A673 (cell line): ENCODE measurements at regions not wholly inside any gene's neighbourhood (a gene's known extent, or its start where the extent isn't known, plus 50 kb on each side); places are given as distances from the start of the nearest gene placed in this dataset.
"Not testable (repeated sequence)": the region's sequence is repeated elsewhere in the genome, so short reads cannot be mapped to it uniquely, and the experiment has no call there.

Experiments
- BruUV-seq: library from RNA; stranded (reverse); fragments of 400-500 nt; replicated peaks from 2 replicates; lab custom pipeline; 2021; lab: Mats Ljungman, UMichigan
- CTCF ChIA-PET: fragments of 300-600 bp; sonication (Branson Sonifier 250); formaldehyde crosslinking; loops from one replicate; lab custom pipeline; 2022; ENCODE audit warnings: antibody characterized with exemption; lab: Charles Lee
- POLR2A ChIA-PET: fragments of 300-600 bp; sonication (Branson Sonifier 250); formaldehyde crosslinking; loops from one replicate; lab custom pipeline; 2022; ENCODE audit warnings: antibody characterized with exemption; ENCODE audit not compliant: low non-redundant PET; lab: Charles Lee
- DNase-seq: peaks from one replicate; pipeline ENCODE4 v3.0.0-alpha.2; 2015; ENCODE audit warnings: low spot score
- H3K27ac ChIP-seq: fragments of 200-600 bp; sonication (generic); 2 replicates; pipeline ENCODE4 v1.5.1; 2016; ENCODE audit warnings: mixed run types, low read depth, mild to moderate bottlenecking, mixed read lengths, antibody characterized with exemption, low read length; ENCODE audit not compliant: poor library complexity, severe bottlenecking
- H3K27me3 ChIP-seq: fragments of 200-600 bp; sonication (generic); replicated peaks from 2 replicates; pipeline ENCODE4 v1.6.1; 2017; ENCODE audit warnings: mixed run types, low read depth, mild to moderate bottlenecking, mixed read lengths, antibody characterized with exemption, low read length; ENCODE audit not compliant: insufficient read depth, poor library complexity
- H3K36me3 ChIP-seq: fragments of 200-600 bp; sonication (generic); 2 replicates; pipeline ENCODE4 v1.6.1; 2016; ENCODE audit warnings: mixed run types, mild to moderate bottlenecking, mixed read lengths, antibody characterized with exemption, low read length; ENCODE audit not compliant: insufficient read depth, poor library complexity, severe bottlenecking
- H3K4me1 ChIP-seq: fragments of 200-600 bp; sonication (generic); 2 replicates; pipeline ENCODE4 v1.6.1; 2017; ENCODE audit warnings: mixed run types, mild to moderate bottlenecking, mixed read lengths, antibody characterized with exemption, low read length; ENCODE audit not compliant: insufficient read depth, poor library complexity, severe bottlenecking
- H3K4me3 ChIP-seq: fragments of 200-600 bp; sonication (generic); 2 replicates; pipeline ENCODE4 v1.5.1; 2016; ENCODE audit warnings: low read depth, mixed run types, mild to moderate bottlenecking, mixed read lengths, low read length; ENCODE audit not compliant: poor library complexity, severe bottlenecking
- H3K9me3 ChIP-seq: fragments of 200-600 bp; sonication (generic); 2 replicates; pipeline ENCODE4 v1.6.1; 2016; ENCODE audit warnings: mixed run types, low read depth, mild to moderate bottlenecking, mixed read lengths, antibody characterized with exemption, low read length; ENCODE audit not compliant: poor library complexity, severe bottlenecking
- CTCF ChIP-seq: fragments of 300-800, 200-600 bp; sonication (generic); conservative IDR thresholded peaks from 2 replicates; pipeline ENCODE4 v1.5.1; 2017; ENCODE audit warnings: low read depth, mild to moderate bottlenecking, antibody characterized with exemption, low read length, moderate library complexity, mixed read lengths
- EZH2 ChIP-seq: fragments of 200-600 bp; sonication (generic); IDR thresholded peaks from 2 replicates; pipeline ENCODE4 v1.6.1; 2017; ENCODE audit warnings: borderline replicate concordance, low read depth, mild to moderate bottlenecking, mixed read lengths, antibody characterized with exemption, low read length; ENCODE audit not compliant: poor library complexity, severe bottlenecking
- intact Hi-C: fragments of 100-400 bp; cut with micrococcal nuclease; formaldehyde crosslinking; loops from one replicate; pipeline ENCODE4 v1.10.0; 2022; ENCODE audit not compliant: unreplicated experiment

DNA sequence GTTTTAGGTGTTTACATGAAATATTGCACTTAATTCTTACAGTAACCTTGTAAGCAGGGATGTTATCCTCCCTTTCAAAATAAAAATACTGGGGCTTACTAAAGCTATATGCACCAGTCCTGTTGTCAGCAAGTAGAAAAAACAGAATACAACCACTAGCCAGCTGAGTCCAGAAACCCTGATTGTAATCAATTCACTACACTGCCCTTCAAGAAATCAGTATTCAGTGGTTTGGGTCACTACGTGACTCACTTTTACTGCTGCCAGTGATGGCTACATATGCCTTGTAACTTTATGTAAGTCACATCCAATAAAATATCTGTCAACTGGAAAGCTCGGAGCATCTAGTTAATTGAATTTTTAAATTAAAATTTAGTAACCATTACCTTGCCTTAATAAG lies 376.3 kb upstream of the DEPDC1 start:
- no TSS peak for BruUV-seq
- Histone ChIP-seq H3K36me3 (no peaks in the 10 kb centered on the region), H3K4me1 (no peaks in the 10 kb centered on the region), H3K9me3 (no peaks in the 10 kb centered on the region), H3K27ac (no peak overlapping the region), H3K4me3 (no peak overlapping the region), H3K27me3 (no peaks in the 10 kb centered on the region)
- DNase-seq, result no peak
- ChIA-PET POLR2A (no interaction called here), CTCF (no interaction called here)
- TF ChIP-seq CTCF, result no peak
- no peak for TF ChIP-seq EZH2
- intact Hi-C loops, result no loop called here

DNA sequence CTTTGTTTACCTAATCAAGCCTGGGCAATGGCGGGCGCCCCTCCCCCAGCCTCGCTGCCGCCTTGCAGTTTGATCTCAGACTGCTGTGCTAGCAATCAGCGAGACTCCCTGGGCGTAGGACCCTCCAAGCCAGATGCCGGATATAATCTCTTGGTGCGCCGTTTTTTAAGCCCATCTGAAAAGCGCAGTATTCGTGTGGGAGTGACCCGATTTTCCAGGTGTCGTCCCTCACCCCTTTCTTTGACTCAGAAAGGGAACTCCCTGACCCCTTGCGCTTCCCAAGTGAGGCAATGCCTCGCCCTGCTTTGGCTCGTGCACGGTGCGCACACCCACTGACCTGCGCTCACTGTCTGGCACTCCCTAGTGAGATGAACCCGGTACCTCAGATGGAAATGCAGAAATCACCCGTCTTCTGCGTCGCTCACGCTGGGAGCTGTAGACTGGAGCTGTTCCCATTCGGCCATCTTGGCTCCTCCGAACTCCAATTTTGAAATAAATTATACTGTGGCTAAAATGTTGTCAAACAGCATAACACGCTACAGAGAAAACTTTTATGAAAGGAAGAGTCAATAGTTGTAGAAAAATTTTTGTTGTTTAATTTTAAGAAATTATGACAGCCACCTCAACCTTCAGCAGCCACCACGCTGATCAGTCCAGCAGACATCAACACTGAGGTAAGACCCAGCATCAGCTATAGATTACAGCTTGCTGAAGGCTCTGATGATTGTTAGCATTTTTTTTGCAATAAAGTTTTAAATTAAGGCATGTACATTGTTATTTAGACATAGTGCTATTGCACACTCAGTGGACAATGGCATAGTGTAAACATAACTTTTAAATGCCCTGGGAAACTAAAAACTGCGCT lies 384.7 kb upstream of the DEPDC1 start:
- H3K27me3 ChIP-seq, POLR2A ChIA-PET, H3K4me3 ChIP-seq, H3K9me3 ChIP-seq, H3K36me3 ChIP-seq, H3K27ac ChIP-seq, BruUV-seq, DNase-seq, intact Hi-C loops, CTCF ChIA-PET, H3K4me1 ChIP-seq: not testable (repeated sequence)

DNA sequence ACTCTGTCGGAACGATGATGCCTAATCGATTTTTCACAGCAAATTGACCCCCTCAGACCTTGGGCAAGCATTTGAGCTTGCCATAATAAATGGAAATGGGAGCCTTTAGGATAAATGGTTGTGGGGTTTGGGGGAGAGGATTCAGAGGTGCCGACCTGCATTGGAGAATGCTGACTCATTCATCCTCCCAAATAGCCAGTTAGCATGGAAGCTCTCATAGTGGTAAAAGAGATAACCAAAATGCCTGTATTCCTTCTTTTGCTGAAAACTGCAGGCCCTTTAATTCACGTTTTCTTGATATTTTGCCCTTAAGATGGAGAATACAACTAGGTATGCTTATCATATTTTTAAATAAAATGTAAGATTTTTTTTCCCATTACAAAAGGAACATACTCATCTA lies 392.6 kb upstream of the DEPDC1 start:
- no TSS peak for BruUV-seq
- no peak for DNase-seq
- CTCF ChIA-PET, result no interaction called here

More for the DNA sequence above, 392.6 kb upstream of the DEPDC1 start:
- TF ChIP-seq CTCF (no peak), EZH2 (no peak)
- Histone ChIP-seq H3K27ac (no peak overlapping the region), H3K9me3 (no peaks in the 10 kb centered on the region), H3K4me3 (no peak overlapping the region), H3K36me3 (no peaks in the 10 kb centered on the region), H3K4me1 (no peaks in the 10 kb centered on the region), H3K27me3 (no peaks in the 10 kb centered on the region)
- intact Hi-C loops, result no loop called here
- POLR2A ChIA-PET, result no interaction called here
